ENCODE measurements at regions not wholly inside any gene's neighbourhood (a gene's known extent, or its start where the extent isn't known, plus 50 kb on each side); places are given as distances from the start of the nearest gene placed in this dataset.

- Mint-ChIP-seq H3K27ac (no peak overlapping the region), H3K9me3 (peaks cover 41% of the 10 kb centered on the region), H3K4me3 (no peak overlapping the region), H3K36me3 (ENCODE audit: low read depth) (no peaks in the 10 kb centered on the region), H3K27me3 (ENCODE audit: low read depth) (no peaks in the 10 kb centered on the region), H3K4me1 (ENCODE audit: low read depth) (no peaks in the 10 kb centered on the region)
- no peak for DNase-seq (ENCODE audit: low spot score)
Observed at GRCh38 chr2:51994123-51994763, 962.3 kb upstream of the NRXN1 start.

DNA sequence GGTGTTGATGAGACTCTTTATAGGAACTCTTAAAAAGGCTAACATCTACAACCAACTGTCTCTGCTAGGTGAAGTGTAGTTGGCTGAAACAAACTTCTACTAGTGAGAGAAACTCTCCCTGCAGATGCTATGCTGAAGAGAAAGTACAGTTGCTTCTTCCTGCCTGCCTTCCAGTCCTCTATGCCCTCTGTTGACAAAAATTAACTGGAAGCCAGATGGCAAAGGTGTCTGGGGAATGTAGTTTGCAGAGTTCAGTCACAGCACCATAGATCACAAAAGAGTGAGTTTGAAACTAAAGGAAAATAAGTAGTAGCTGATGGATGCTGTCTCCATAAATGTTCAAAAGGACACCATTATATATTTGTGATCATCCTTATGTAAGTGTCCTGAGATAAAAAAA, 958.8 kb upstream of the NRXN1 start:
- Mint-ChIP-seq H3K4me1 (ENCODE audit: low read depth) (no peaks in the 10 kb centered on the region), H3K4me3 (no peak overlapping the region), H3K9me3 (peaks cover 24% of the 10 kb centered on the region), H3K27me3 (ENCODE audit: low read depth) (no peaks in the 10 kb centered on the region), H3K27ac (no peak overlapping the region), H3K36me3 (ENCODE audit: low read depth) (no peaks in the 10 kb centered on the region)
- DNase-seq (ENCODE audit: low spot score), result no peak

- Mint-ChIP-seq H3K27ac (no peak overlapping the region), H3K4me1 (ENCODE audit: low read depth) (no peaks in the 10 kb centered on the region), H3K4me3 (no peak overlapping the region), H3K36me3 (ENCODE audit: low read depth) (no peaks in the 10 kb centered on the region), H3K9me3 (peaks cover 29% of the 10 kb centered on the region), H3K27me3 (ENCODE audit: low read depth) (no peaks in the 10 kb centered on the region)
- no peak for DNase-seq (ENCODE audit: low spot score)
Observed at GRCh38 chr2:51986101-51986500, 954.2 kb upstream of the NRXN1 start.

GRCh38 chr2:51981783-51982182, 949.9 kb upstream of the NRXN1 start:
- Mint-ChIP-seq H3K9me3 (peaks cover 21% of the 10 kb centered on the region), H3K27me3 (ENCODE audit: low read depth) (no peaks in the 10 kb centered on the region), H3K36me3 (ENCODE audit: low read depth) (no peaks in the 10 kb centered on the region), H3K4me1 (ENCODE audit: low read depth) (no peaks in the 10 kb centered on the region), H3K27ac (no peak overlapping the region), H3K4me3 (no peak overlapping the region)
- no peak for DNase-seq (ENCODE audit: low spot score)

- no peaks in the 10 kb centered on the region for H3K36me3 Mint-ChIP-seq (ENCODE audit: low read depth)
- H3K9me3 Mint-ChIP-seq, result peaks cover 27% of the 10 kb centered on the region
- no peak for DNase-seq (ENCODE audit: low spot score)
Observed at GRCh38 chr2:51976623-51977022, 944.7 kb upstream of the NRXN1 start.

GRCh38 chr2:51971136-51971535, 939.2 kb upstream of the NRXN1 start:
- Mint-ChIP-seq H3K4me3 (no peak overlapping the region), H3K27me3 (ENCODE audit: low read depth) (no peaks in the 10 kb centered on the region), H3K9me3 (peaks cover 29% of the 10 kb centered on the region), H3K4me1 (ENCODE audit: low read depth) (no peaks in the 10 kb centered on the region), H3K36me3 (ENCODE audit: low read depth) (no peaks in the 10 kb centered on the region), H3K27ac (no peak overlapping the region)
- no peak for DNase-seq (ENCODE audit: low spot score)

More at GRCh38 chr2:51976623-51977022, 944.7 kb upstream of the NRXN1 start:
- Mint-ChIP-seq H3K4me3 (no peak overlapping the region), H3K27me3 (ENCODE audit: low read depth) (no peaks in the 10 kb centered on the region), H3K27ac (no peak overlapping the region), H3K4me1 (ENCODE audit: low read depth) (no peaks in the 10 kb centered on the region)

DNA sequence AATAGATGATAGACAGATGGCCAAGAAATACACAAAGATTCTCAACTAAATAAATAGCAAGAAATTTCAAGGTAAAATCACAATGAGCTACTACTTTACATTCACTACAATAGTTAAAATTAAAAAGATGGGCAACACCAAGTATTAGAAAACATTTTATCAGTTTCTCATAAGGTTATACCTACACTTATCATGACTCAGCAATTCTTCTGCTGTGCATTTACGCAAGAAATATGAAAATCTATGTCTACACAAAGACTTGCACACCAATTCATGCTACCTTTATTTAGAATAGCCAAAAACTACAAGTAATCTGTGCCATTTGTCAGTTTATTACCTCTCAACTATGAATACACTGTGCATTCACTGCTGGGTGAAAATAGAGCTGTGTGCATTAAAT, 937.4 kb upstream of the NRXN1 start:
- Mint-ChIP-seq H3K27me3 (ENCODE audit: low read depth) (no peaks in the 10 kb centered on the region), H3K36me3 (ENCODE audit: low read depth) (no peaks in the 10 kb centered on the region), H3K27ac (no peak overlapping the region), H3K4me1 (ENCODE audit: low read depth) (no peaks in the 10 kb centered on the region), H3K4me3 (no peak overlapping the region), H3K9me3 (peaks cover 22% of the 10 kb centered on the region)
- no peak for DNase-seq (ENCODE audit: low spot score)

- no peak overlapping the region for H3K4me3 Mint-ChIP-seq
- H3K27me3 Mint-ChIP-seq (ENCODE audit: low read depth), result no peaks in the 10 kb centered on the region
- H3K9me3 Mint-ChIP-seq, result peaks cover 31% of the 10 kb centered on the region
- no peak for DNase-seq (ENCODE audit: low spot score)
- no peak overlapping the region for H3K27ac Mint-ChIP-seq
- no peaks in the 10 kb centered on the region for H3K4me1 Mint-ChIP-seq (ENCODE audit: low read depth)
- H3K36me3 Mint-ChIP-seq (ENCODE audit: low read depth), result no peaks in the 10 kb centered on the region
Observed at GRCh38 chr2:51960841-51961335, 929.0 kb upstream of the NRXN1 start.

- H3K4me1 Mint-ChIP-seq (ENCODE audit: low read depth), result no peaks in the 10 kb centered on the region
Observed at GRCh38 chr2:51960281-51960680, 928.3 kb upstream of the NRXN1 start.

GRCh38 chr2:51959696-51960095, 927.8 kb upstream of the NRXN1 start:
- Mint-ChIP-seq H3K27ac (no peak overlapping the region), H3K27me3 (ENCODE audit: low read depth) (no peaks in the 10 kb centered on the region)

More at GRCh38 chr2:51960281-51960680, 928.3 kb upstream of the NRXN1 start:
- DNase-seq (ENCODE audit: low spot score), result no peak
- Mint-ChIP-seq H3K9me3 (peaks cover 32% of the 10 kb centered on the region), H3K27me3 (ENCODE audit: low read depth) (no peaks in the 10 kb centered on the region), H3K4me3 (no peak overlapping the region), H3K27ac (no peak overlapping the region), H3K36me3 (ENCODE audit: low read depth) (no peaks in the 10 kb centered on the region)

DNA sequence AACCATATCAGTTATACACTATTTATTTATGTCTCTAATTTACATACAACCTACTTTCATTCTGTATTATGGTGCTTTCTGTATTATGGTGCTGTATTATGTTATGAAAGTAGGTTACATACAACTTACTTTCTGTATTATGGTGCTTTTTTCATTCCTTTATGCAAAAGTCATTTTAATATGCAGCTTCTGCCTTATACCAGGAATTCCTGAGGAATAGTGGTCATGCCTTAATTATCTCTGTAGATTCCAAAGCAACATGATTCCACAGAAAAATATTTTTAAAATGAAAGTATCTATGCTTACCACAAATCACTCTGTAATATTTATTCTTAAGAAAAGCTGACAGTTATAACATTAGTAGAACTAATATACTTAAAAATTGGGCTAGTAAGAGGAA, 922.0 kb upstream of the NRXN1 start:
- DNase-seq (ENCODE audit: low spot score), result no peak
- Mint-ChIP-seq H3K4me3 (no peak overlapping the region), H3K27me3 (ENCODE audit: low read depth) (no peaks in the 10 kb centered on the region), H3K27ac (no peak overlapping the region), H3K36me3 (ENCODE audit: low read depth) (no peaks in the 10 kb centered on the region), H3K4me1 (ENCODE audit: low read depth) (no peaks in the 10 kb centered on the region), H3K9me3 (peaks cover 46% of the 10 kb centered on the region)

More at GRCh38 chr2:51959696-51960095, 927.8 kb upstream of the NRXN1 start:
- Mint-ChIP-seq H3K4me1 (ENCODE audit: low read depth) (no peaks in the 10 kb centered on the region), H3K9me3 (peaks cover 32% of the 10 kb centered on the region), H3K4me3 (no peak overlapping the region), H3K36me3 (ENCODE audit: low read depth) (no peaks in the 10 kb centered on the region)
- DNase-seq (ENCODE audit: low spot score), result no peak

DNA sequence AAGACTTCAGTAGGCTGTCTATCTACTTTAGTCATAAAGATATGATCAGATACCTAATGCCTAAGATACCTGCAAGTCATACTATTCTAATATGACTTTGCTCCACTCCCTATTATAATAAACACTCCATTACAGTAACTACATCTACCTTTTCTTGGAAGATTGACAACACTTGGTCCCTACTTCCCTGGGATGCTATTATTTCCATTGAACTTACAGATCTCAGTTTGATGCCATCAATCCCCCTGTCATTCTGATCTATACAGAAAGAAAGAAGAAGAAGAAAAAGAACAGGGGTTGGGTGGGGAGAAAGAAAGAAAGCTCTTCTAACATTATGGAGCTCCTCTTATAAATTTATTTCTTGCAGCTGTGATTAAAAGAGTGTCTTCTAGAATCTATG, 889.1 kb upstream of the NRXN1 start:
- H3K9me3 Mint-ChIP-seq, result peaks cover 34% of the 10 kb centered on the region
- H3K36me3 Mint-ChIP-seq (ENCODE audit: low read depth), result no peaks in the 10 kb centered on the region

DNA sequence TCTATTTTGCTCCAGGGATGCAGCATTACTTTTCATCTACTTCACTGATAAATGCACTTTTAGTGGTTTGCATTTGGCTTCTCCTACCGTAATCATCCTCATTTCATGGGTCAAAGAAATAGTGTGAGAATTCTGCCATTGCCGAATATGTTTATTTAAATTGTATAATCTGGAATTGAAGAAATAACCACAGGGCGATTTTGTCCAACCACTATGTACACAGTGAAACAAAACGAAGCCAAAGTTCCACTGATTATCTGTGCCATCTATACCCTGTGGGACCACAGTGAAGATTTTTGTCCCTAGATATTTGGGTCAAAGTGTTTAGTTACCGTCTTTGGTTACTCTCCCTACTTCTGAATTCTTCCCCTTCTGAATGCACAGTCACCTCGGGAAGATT, 888.6 kb upstream of the NRXN1 start:
- Mint-ChIP-seq H3K4me3 (no peak overlapping the region), H3K4me1 (ENCODE audit: low read depth) (no peaks in the 10 kb centered on the region), H3K36me3 (ENCODE audit: low read depth) (no peaks in the 10 kb centered on the region), H3K9me3 (peaks cover 35% of the 10 kb centered on the region), H3K27me3 (ENCODE audit: low read depth) (no peaks in the 10 kb centered on the region), H3K27ac (no peak overlapping the region)
- no peak for DNase-seq (ENCODE audit: low spot score)

More for the DNA sequence above, 889.1 kb upstream of the NRXN1 start:
- H3K4me1 Mint-ChIP-seq (ENCODE audit: low read depth), result no peaks in the 10 kb centered on the region
- H3K27me3 Mint-ChIP-seq (ENCODE audit: low read depth), result no peaks in the 10 kb centered on the region
- H3K4me3 Mint-ChIP-seq, result no peak overlapping the region
- H3K27ac Mint-ChIP-seq, result no peak overlapping the region
- DNase-seq (ENCODE audit: low spot score), result no peak

DNA sequence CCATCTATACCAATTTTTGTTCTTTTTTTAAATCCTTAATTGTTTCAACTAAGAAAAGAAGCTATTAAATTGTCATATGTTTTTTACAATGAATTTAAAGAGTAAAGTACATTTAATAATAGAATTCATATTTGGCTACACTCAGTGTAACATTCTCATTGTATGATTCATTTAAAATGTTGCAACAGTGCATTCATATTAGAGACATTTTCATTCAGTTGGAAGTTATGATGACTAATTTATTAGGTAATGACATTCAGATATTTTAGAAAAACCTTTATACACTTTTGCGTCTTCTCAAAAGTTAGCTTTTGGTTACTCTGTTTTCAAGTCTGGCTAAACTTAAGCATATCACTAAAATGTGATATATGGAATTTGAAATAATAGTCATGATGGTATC, 887.5 kb upstream of the NRXN1 start:
- H3K36me3 Mint-ChIP-seq (ENCODE audit: low read depth), result no peaks in the 10 kb centered on the region
- H3K9me3 Mint-ChIP-seq, result peaks cover 30% of the 10 kb centered on the region
- no peaks in the 10 kb centered on the region for H3K27me3 Mint-ChIP-seq (ENCODE audit: low read depth)
- H3K4me3 Mint-ChIP-seq, result no peak overlapping the region
- H3K4me1 Mint-ChIP-seq (ENCODE audit: low read depth), result no peaks in the 10 kb centered on the region
- no peak for DNase-seq (ENCODE audit: low spot score)
- no peak overlapping the region for H3K27ac Mint-ChIP-seq

- Mint-ChIP-seq H3K27ac (no peak overlapping the region), H3K27me3 (ENCODE audit: low read depth) (no peaks in the 10 kb centered on the region), H3K9me3 (peaks cover 34% of the 10 kb centered on the region), H3K36me3 (ENCODE audit: low read depth) (no peaks in the 10 kb centered on the region), H3K4me3 (no peak overlapping the region), H3K4me1 (ENCODE audit: low read depth) (no peaks in the 10 kb centered on the region)
- no peak for DNase-seq (ENCODE audit: low spot score)
Observed at GRCh38 chr2:51918113-51918512, 886.2 kb upstream of the NRXN1 start.
